Stimulated activated CD4-positive, alpha-beta T cell treated with anti-CD3 and anti-CD28 coated beads, Interleukin-15, amount 100 ng/mL, for 48 hours (primary cell): ENCODE measurements at regions not wholly inside any gene's neighbourhood (a gene's known extent, or its start where the extent isn't known, plus 50 kb on each side); places are given as distances from the start of the nearest gene placed in this dataset.
"Not testable (repeated sequence)": the region's sequence is repeated elsewhere in the genome, so short reads cannot be mapped to it uniquely, and the experiment has no call there.

Experiments
- DNase-seq, 2 donors: peaks; one replicate each; pipeline ENCODE4 v3.0.0-alpha.2; 2020; ENCODE audit warnings: low read depth in 2 of 2

DNA sequence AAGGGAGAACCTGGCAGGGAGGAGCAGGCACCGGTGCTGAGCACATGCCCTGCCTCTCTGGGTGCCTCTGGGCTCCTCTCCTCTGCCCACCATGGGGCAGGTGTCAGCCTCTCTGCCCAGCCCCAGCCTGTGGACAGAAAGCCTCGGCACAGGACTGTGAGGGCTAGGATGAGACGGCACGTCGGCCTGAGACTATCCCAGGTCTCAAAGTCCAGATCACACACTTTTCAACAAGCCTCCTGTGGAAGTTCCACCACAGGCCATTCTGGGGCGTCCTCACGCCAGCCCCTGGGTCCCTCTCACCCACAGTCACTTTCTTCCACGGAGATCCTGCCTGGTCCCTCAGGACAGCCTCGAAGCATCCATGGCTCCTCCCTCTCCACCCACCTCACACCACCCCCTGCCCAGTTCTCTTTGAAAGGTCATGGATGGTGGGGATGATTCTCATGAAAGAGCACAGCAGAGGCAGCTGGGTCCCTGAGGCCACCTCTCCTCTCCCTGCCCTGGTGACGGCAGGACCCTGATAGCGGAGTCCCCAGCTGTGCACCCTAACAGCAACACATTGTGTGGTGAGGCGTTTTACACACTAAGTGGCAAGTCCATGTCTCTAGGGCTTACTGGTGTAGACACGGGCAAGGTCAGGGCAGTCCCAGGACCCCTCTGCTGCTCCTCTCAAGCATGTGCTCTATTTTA is 569.4 kb upstream of the SALL3 start:
- no peak for DNase-seq

DNA sequence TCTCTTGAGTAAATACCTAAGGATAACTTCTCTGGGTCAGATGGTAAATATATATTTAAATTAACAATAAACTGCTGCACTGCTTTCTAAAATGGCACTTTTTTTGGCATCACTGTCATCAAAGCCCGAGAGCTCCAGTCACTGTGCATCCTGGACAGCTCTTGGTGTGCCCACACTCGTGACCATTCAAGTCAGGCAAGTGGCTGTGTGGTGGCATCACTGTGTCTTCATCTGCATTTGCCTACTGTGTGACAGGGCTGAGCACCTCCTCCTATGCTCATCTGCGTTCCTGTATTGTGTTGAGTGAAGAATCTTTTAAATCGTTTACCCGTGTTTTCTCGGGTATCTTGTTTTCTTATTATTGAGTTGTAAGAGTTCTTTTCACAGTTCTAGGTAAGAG is 568.1 kb upstream of the SALL3 start:
- no peak for DNase-seq

DNA sequence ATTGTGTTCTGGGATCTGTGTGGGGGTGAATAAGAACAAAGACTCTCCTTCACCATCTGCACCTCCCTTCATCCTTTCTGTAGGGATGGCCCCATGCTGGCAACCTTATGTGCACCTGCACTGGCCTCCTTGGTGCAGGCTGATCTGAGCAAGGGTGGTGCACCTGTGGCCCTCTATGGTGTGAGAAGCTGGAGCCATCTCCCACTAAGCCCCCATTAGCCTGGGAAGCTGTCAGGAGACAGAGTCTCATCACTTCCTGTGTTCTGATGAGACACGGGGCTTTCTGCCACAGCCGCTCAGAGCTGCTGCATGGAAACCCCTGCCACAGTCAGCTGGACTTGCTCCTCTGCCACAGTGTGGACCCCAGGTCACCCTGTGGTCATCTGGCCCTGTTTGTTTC is 565.3 kb upstream of the SALL3 start:
- no peak for DNase-seq

DNA sequence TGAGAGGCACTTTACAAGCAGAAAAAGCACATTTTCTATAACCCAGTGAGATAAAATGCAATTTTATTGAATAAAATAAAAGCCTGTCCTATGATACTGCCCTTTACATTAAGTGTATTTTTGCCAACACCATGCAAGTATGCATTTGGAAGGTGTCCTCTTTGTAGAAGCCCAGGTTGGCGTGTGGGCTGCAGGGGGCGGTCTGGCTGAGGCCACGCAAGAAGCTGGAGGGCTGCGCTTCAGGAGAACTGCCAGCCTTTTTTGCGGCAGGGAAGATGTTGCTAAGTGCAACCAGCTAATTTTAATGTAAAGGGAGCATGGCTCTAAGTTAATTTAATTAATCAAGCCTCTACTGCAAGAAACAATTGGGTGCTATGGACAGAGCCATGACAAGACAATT is 562.8 kb upstream of the SALL3 start:
- no peak for DNase-seq

DNA sequence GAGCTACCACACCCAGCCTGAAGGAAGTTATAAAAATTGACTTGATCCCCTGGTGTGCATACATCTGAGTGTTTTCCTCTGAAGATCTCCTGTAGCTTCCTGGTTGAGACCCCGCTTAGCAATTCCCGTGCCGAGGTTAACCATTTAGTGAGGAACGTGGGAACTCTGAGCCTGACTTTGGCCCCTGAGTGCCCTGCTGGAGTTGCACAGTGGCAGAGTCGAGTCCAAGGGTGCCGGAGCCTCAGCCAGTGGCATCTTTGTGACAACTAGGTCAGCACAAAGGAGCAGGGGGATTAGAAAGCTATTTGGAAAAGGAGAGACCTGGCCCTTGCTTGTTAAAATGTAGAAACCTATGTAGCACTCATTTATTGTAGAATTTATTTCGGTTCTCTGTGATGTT is 561.2 kb upstream of the SALL3 start:
- no peak for DNase-seq

DNA sequence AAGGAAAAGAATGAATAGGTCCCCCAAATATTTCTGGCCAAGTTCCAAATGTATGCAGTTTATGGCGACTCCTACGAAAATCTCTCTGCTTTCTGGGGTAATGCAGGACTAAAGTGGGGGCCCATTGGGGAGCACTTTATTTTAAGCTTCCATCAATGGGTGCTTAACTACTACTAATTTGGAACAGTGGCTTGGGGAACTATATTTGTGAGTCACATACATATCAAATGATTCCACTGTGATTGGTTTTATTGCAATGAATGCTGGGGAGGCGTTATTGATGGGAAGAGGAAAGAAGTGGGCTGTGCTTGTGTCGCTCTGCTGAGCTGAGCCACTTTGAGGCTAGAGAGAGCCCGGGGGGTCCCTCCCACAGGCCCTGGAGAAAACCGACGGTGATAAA is 560.4 kb upstream of the SALL3 start:
- DNase-seq, result no peak

DNA sequence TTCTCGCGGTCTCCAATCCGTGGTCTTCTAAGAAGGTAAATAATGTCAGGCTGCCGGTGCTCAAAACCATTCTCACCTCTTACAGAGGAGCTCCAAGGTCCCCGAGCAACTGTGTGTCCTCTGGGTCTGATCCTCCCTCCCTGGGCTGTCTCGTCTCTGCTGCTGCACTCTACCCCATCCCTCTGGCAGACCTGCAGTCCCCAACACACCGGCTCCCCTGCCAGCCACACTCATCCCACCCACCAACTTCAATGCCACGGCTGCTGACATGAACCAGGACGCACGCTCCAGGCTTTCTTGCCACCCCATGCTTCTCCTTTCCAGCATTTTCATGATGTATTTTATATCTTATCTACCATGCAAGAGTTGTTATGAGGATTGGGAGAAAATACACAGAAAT is 559.5 kb upstream of the SALL3 start:
- no peak for DNase-seq

DNA sequence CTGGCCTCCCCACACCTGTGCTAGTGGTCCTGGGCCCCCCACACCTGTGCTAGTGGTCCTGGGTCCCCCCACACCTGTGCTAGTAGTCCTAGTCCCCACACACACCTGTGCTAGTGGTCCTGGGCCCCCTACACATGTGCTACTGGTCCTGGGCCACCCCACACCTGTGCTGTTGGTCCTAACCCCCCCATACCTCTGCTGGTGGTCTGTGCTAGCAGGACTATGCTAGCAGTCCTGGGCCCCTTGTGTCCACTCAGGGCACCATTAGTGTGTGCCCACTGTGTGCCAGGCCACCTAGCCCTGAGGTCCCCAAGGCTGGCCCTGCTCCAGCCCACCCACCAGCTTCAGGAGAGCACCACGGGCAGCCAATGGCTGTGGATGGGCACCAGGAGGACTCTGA is 558.2 kb upstream of the SALL3 start:
- no peak for DNase-seq

DNA sequence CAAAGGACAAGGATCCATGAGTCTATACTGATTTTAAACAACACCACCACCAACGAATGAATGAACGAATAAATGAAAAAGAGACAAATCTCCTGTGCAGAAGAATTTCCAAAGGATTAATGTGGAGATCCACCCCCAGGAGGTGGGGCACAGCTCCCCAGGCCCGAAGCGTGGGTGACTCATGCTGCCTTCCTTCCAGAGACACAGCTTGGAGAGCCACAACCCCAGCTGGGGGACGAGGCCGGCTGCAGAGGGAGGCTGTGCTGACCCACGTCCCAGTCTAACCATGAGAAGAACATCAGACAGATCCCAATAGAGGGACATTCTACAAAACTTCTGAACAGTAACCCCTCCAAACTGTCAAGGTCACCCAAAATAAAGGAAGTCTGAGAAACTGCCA is 557.3 kb upstream of the SALL3 start:
- no peak for DNase-seq

DNA sequence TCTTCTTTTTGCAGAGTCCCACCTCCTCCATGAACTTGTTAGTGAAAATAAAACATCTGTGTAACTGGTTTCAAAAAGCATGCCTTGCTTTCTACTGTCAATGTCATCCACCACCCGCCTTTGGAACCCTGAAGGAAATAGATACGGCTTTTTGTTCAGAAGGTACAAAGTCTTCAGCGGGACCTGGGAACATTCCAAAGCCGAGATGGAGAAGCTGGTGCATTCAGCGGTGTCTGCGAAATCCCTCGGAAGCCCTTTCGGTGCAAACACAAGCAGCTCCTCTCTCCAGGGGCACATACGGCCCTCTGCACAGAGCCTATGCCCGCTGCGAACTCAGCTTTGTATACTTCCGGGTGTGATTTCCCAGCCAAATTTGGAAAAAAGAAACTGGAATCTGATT is 555.8 kb upstream of the SALL3 start:
- no peak for DNase-seq

DNA sequence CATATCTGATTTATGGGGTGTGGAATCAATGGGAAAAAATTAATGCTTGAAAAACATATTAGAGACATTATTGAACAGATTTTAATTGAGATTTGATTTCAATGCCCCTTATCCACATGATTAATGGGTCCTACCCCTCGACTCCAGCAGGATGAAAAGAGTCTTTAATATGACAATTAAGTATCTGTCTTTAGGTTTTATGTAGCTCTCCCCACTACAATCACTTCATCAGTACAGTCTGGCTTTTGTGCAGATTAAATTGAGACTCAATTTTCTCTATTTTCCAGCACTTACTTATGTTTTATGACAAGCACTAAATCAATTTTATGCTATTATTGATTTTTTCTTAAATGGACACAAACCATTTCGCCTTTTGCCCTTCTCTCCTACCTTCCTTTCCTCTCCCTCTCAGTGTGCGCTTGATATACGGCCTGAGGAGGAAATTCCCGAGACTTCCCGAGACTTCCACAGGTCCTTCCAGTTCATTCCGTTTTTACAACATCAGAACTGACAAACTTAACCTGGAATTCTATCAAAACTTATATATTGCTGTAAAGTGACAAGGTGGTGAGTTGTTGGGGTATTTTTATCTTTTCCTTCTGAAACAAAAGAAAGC is 555.1 kb upstream of the SALL3 start:
- no peak for DNase-seq

DNA sequence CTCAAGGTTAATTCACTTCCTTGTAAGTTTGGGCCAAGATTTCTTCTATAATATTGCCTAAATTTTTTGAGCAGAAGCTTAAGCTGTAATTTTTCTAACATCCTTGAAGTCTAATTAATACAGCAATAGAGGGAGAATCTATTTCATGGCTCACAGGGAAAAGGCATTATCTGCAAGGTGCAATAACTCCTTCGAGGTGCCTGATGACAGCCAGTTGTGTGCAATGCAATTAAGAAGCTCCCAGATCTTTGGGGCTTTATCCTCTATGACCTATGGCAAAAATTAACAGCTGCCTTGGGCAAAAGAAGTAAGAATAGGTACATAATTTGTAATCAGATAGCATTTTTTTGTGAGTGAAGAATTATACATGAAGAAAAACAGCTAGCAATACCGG is 554.6 kb upstream of the SALL3 start:
- no peak for DNase-seq

DNA sequence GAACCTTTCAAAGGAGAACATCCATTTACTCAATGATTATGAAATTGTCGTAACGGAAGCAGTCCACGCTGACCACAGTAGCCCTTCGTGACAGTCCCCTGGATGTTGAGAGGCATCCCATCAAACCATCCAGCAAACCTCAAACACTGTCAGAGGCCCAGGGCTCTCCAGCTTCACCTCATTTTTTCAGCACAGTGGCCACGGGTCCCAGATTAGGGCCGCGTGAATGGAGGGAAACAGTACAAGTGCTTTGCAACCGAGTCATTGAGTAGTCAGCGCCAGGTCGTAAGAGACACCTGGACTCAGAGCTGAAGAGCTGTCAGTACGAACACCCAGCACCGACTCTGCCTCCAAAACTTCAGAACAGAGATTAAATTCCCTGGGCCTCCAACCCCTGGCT is 552.5 kb upstream of the SALL3 start:
- no peak for DNase-seq

DNA sequence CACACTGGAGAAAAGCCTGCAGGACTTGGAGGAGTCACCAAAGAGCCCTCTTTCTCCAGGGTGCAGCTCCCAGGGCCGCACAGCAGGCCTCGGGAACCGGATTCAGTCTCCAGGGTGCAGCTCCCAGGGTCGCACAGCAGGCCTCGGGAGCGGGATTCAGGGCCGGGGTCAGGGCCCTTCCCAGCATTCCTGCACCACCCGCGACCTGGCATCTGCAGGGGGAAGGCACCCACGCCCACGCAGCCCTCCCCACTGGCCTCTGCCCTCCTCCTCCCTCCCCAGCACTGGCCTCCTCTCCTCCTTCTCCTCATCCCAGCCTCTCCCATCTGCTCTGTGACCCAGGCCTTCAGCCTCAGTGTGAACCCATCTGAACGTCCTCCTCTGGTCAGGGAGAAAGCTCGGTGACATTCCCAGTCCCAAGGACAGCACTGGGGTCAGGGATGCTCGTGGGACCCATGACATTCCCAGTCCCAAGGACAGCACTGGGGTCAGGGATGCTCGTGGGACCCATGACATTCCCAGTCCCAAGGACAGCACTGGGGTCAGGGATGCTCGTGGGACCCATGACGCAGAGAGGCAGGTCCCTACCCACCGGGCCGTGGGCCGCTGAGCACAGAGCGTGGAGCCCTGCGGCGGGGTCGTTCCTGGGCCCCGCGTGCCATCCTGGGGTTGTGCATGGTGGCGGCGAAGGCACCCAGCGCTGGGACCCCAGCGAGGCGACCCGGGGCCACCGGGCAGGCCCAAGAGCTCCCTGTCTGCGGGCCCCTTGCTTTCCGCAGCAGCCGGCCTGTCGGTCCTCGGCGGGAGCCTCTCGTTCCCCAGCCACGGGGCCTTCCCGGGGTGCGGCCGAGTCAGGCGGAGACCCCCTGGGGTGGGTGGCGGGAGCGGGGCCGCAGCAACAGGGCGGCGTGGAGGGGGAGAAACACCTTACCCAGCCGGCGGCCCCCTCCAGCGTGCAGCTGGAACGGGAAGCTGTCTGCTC is 550.2 kb upstream of the SALL3 start:
- DNase-seq, result no peak

DNA sequence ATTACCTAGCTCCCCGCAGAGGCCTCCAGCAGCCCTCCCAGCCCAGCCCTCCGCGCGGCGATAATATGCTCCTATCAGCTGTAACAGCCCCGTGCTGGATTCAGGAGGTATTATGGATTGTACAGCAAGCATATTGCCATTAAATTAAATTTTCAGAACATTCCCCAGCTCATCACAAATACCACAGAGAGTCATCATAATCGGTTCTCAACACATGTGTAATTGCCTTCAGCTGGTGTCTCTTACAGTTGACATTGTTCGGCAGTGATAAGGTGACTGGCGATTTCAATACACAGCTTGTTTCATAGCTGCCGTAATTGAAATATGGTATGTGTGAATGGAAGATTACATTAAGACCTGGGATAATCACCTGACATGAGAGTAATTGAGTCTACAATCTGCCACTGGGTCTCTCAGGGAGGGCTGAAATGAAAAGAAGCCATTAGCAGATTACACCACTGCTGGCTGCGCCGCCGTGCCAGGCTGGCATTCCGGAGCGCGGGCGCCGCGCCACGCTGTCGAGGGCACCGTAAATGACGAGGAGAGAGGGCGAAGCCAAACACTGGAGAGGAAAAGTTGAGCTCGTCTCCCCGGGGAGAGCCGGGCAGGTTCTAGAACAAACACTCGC is 549.4 kb upstream of the SALL3 start:
- no peak for DNase-seq

DNA sequence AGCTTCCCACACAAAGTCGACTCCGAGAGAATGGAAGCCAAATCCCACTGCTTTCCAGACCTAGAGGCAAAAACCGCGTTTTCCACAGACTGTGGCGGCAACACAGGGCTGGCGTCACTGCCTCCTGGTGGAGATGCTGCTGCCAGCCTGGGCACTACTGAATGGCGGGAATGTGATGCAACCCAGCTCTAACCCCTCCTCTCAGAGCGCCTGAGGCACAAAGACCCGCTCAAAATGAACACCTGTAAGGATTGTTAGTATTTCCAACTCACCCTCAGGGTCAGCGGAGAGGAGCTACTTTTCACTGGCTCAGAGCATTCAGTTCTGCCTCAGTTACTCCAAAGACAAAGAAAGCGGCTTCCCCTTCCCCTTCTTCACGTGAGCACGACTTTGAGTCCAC is 548.0 kb upstream of the SALL3 start:
- no peak for DNase-seq

DNA sequence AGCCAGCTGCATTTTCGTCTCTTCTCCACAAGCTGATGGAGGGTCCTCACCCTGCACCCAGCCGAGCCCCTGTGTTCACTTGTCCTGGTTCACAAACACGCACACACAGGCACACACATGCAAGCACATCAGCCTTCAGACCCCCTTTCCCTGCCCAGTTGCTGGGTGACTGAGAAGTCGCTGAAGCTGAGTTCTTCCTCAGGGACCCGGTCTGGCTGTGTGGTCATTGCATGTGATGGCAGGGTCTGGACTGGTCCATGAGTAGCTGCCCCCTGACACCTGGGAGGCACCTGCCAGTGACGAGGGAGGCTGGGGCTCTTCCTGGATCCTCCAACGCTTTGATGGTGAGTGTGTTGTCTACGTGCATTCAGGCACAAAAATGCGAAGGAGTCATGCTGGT is 546.1 kb upstream of the SALL3 start:
- no peak for DNase-seq

DNA sequence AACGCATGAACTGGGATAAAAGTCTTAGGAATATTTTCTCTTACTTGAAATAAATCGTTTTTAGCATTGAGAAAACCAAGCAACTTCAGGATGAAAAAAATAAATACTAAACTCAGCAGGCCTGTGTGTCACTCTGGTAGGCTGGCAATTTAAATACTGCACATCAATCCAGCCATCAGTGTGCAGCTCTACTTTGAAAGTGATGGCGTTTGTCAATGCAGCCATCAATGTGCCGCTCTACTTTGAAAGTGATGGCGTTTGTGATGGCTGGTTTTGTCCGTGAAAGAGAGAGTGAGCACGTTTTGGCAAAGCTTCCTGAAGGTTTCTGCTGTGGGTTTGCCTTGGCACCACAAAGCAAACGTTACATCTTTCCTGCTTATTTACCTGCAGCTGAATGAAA is 543.5 kb upstream of the SALL3 start:
- DNase-seq, result no peak

DNA sequence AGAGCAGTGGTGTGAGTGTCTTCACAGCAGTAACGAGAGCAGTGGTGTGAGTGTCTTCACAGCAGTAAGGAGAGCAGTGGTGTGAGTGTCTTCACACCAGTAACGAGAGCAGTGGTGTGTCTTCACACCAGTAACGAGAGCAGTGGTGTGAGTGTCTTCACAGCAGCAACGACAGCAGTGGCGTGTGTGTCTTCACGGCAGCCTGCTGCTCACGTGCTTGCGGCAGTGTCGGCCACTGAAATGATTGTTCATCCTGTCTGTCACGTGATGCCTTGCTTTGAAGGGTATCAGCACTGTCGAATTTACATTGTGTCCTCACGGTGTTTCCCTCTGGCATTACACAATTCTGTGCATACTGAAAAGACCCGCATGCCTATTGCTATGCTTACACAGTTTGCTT is 541.4 kb upstream of the SALL3 start:
- DNase-seq, result not testable (repeated sequence)

DNA sequence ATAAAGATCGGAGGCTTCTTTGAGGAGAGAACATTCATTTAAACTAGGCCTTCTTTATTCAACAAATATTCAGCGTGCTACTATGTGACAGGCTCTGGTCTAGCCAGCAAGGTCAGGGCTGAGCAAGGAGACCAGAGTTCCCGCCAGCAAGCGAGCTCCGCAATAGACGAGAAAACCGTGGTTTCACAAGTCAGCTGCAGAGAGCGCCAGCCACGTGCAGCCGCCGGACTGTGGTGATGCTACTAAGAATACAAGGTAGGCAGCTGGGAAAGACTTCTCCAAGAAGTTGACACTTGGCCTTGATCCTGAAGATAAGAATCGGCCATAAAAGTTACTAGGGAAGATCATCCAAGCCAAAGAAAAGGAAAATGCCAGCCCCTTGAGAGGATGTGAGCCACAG is 533.7 kb upstream of the SALL3 start:
- DNase-seq, result no peak

DNA sequence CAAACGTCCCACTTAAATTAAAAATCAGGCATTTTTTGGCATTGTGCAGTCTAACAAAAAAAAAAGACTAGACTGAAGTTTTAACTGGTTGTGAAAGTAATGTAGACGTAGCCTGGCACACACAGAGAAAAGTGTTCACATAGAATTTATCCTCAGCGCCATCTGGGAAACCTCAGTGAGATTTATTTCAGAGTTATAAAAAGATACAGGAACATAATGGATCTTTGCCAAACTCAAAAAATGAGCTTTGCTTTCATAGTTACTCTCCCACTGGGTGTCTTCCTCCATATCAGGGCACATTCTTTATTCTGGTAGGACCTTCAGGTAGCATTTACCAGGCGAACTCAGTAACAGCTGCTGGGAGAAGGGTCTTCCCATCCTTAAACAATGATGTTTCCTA is 532.4 kb upstream of the SALL3 start:
- DNase-seq, result no peak

DNA sequence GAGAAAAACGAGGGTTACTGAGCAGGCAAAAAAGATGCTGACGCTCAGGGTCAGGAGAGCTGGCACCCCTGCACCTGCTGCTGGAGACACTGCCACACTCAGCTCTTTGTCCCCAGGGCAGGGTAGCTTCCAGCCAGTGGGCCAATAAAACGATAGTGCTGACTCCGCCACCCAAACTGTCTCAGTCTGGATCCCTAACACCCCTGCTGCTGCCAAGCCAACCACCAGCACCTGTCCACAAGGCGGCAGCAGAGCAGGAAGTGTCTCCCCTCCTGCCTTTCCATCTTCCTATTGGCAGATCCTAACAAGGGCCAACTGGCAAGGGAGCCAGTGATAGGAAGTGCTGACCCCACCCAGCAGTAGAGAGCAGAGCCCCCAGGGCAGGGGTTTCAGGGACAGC is 531.5 kb upstream of the SALL3 start:
- no peak for DNase-seq
